GM18907 (cell line): ENCODE measurements at regions not wholly inside any gene's neighbourhood (a gene's known extent, or its start where the extent isn't known, plus 50 kb on each side); places are given as distances from the start of the nearest gene placed in this dataset.
"Not testable (repeated sequence)": the region's sequence is repeated elsewhere in the genome, so short reads cannot be mapped to it uniquely, and the experiment has no call there.

Experiments
- ATAC-seq: cut with Tn5 transposase; IDR thresholded peaks from one replicate; pipeline ENCODE4 v1.9.1; 2021; ENCODE audit warnings: mild to moderate bottlenecking, moderate library complexity; ENCODE audit not compliant: unreplicated experiment

DNA sequence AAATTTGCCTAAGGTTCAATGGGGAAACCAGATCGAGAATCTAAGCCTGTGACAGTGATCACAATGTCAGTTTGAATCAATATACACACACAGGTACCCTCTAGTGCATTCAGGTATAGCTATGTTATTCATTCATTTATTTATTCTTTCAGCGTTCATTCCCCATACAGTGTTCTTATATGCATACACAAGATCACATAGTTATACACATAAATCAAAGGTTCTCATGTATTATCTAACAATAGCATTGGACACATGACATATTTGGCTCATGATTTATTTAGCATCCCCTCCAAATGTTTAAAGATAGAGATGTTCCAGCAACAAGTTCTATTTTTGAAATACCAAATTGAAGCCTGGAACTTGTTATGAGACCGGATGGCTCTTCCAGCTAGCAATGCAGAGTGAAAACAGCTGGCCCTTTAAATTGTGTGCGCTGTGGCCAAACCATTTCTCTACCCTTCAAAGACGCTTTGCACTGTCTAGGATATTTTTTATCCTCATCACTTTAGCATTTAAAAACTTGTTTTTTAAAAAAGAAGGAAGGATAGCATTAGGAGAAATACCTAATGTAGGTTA is 131.0 kb downstream of the ATXN3L start:
- ATAC-seq = no peak

DNA sequence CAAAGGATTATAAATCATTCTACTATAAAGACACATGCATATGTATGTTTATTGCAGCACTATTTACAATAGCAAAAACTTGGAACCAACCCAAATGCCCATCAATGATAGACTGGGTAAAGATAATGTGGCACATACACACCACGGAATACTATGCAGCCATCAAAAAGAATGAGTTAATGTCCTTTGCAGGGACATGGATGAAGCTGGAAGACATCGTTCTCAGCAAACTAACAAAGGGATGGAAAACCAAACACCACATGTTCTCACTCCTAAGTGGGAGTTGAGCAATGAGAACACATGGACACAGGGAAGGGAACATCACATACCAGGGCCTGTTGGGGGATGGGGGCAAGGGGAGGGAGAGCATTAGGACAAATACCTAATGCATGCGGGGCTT is 133.2 kb downstream of the ATXN3L start:
- not testable (repeated sequence) for ATAC-seq

- no peak for ATAC-seq
Observed at GRCh38 chrX:13180807-13181206, 136.4 kb upstream of the FAM9C start.

GRCh38 chrX:13179586-13179985 is 135.2 kb upstream of the FAM9C start:
- no peak for ATAC-seq

- ATAC-seq = no peak
Observed at GRCh38 chrX:13179100-13179499, 134.7 kb upstream of the FAM9C start.

DNA sequence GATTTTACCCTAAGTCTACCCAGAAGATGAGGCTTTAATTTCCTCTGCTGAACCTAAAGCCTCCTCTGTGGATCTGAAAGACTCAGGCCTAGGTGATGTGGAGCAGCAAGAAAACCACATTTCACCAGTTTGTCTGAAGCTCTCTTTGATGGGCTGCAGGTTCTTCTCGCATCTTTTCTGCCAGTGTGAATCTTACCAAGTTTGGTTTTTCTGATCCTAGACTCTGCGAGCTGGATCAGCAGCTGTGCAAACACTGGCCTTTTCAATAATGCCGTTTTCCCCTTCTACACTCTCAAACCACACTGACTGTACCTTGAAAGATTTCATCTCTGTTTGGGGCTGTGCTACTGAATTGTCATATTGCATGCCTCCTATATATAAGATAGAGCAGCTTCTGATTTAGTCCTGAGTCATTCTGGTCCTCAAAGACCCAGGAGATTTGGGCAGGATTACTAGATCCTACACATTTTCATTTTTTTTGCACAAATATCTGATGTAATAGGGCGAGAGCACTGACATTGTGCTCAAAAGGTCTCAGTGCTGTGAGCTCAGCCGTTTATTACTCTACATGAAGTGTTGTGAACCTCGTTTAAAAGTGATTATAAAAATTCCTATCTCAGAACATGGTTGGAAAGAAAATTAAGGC is 133.6 kb upstream of the FAM9C start:
- no peak for ATAC-seq

DNA sequence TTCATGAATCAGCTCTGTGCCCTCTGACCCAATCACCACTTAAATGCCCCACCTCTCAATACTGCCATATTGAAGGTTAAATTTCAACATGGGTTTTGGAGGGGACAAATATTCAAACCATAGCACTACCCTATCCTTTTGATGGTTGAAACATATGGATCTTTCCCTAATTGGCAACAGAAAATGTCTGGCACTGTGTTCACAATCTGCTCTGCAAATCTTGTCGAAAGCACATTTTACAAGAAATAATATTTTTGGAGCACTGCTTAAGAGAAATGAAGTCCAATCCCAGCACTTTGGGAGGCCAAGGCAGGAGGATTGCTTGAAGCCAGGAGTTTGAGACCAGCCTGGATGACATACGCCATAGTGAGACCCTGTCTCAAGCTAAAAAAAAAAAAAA is 130.6 kb upstream of the FAM9C start:
- ATAC-seq = no peak

GRCh38 chrX:13170966-13171558 is 126.6 kb upstream of the FAM9C start:
- ATAC-seq = no peak

DNA sequence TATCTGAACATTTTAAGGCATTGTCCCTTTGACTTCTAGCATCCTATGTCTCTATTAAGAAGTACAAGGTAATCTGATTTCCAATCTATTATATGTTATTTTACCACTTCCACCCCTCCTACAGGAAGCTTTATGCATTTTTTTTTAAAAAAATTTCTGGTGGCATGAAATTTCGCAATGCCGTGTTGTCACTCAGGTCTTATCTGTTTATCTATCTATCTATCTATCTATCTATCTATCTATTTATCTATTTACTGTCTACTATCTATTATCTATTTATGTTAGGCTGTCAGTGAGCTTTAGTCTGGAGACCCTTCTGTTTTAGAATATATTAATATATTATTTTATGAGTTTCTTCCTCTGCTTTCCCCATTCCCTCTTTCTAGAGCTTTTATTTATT is 125.3 kb upstream of the FAM9C start:
- ATAC-seq = no peak

DNA sequence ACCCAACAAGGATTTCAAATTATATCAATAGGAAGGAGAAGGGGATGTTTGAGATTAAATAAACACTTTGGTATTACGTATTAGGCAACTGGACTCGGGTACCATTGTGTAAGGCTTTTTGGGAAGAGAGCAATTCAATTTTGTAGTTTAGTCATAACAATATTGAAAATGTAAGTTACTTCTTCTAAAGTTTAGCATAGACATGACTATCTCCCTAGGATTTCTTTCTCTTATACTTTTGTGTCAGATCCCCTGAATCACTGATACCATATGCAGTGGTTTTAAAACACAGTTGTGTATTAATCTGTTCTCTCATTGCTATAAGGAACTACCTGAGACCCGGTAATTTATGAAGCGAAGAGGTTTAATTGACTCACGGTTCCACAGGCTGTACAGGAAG is 123.8 kb upstream of the FAM9C start:
- ATAC-seq = no peak

DNA sequence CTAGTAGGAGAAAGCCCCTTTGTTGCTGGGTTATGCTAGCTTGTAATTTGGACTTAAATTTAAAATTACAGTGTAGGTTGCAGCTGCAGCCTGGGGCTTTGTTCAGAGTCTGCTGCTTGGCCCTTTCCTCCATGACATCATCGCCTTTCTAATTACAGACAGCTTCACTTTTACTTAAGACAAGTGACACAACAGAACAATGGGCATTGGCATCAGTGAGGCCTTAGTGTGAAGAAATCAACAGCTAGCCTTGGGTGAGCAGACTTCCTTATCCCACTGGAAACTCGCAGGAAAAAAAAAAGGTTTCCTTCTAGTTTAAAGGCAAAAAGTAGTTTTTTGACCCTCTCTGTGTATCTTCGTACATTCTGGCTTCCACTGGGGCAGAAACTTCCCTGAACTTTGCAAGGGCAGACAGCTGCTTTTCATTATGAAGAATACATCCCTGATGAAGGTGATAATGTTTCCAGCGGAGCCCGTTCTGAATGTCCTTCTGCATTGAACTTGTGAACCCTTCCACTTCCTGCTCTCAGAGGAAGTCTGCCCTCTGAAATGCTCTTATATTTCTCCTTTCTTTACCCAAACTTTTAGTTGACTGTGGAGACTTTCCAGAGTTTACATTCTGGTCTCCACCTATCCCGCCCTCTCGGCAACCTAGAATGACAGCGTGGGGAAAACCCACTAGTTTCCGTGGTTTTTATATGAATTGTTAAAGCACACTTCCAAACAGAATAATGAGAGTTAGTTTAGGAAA is 123.2 kb upstream of the FAM9C start:
- no peak for ATAC-seq

DNA sequence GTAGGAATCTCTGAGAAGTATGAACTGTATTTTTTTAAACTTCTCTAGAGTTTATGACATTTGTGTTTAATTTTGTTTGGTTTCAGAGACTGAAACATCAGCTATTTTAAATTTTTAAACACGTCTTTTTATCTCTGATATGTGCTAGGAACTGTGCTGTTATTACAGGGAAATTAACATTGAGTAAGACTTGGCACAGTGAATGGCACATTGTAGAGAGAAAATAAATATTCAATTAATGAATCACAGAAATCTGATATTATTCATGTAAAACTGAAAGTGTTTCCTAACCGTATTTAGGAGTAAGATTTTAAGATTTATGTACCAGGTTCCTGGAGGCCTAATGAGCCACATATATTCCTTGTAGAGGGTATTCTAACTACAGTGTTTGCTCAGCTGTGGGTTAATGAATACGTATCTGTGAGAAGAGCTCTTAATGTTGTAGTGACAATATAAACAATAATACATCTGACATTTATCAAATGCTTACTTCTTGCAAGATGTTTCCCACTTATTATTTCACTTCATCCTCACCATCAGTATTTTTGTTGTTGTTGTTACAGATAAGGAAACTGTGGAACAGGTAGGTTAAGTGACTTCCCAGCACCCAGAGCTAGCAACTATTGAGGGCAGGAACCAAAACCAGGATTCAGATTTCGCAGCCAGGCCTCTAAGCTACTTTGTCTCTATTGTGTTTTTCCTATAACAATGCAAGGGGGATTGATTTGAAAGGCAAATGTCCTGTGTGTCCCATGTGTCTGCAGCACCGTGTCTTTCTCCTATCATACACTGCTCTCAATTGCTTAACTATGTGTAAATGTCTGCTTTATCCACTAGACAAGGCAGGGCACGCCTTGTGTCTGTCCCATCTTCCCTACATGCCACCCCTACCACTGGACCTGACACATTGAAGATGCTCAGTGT is 121.1 kb upstream of the FAM9C start:
- ATAC-seq = no peak

DNA sequence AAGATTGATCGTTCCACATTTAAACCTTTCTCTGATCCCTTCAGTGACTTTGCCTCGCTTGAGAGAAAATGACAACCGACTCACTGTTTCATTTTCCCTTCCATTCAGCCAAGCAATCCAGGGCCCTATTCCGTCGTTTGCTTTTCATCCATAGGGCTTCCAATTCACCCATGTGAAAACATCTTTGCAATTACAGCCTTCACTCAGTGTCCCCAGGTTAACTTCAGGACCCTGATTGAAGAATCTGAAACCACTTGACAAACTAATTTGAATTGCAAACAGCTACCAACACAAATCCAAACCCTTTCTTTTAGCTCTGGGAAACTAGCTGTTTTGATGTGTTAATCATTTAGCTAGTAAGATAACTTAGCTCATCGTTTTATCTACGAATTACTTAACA is 120.2 kb upstream of the FAM9C start:
- no peak for ATAC-seq

GRCh38 chrX:13162772-13163410 is 118.5 kb upstream of the FAM9C start:
- no peak for ATAC-seq

GRCh38 chrX:13159886-13160285 is 115.5 kb upstream of the FAM9C start:
- no peak for ATAC-seq

GRCh38 chrX:13158911-13159310 is 114.5 kb upstream of the FAM9C start:
- ATAC-seq = no peak

DNA sequence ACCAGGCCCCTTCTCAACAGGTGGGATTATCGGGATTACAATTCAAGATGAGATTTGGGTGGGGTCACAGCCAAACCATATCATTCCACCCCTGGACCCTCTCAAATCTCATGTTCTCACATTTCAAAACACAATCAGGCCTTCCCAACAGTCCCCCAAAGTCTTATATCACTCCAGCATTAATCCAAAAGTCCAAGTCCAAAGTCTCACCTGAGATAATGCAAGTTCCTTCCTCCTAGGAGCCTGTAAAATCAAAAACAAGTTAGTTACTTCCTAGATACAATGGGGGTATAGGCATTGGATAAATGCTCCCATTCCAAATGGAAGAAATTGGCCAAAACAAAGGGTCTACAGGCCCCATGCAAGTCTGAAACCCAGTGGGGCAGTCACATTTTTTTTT is 111.1 kb upstream of the FAM9C start:
- ATAC-seq = not testable (repeated sequence)

DNA sequence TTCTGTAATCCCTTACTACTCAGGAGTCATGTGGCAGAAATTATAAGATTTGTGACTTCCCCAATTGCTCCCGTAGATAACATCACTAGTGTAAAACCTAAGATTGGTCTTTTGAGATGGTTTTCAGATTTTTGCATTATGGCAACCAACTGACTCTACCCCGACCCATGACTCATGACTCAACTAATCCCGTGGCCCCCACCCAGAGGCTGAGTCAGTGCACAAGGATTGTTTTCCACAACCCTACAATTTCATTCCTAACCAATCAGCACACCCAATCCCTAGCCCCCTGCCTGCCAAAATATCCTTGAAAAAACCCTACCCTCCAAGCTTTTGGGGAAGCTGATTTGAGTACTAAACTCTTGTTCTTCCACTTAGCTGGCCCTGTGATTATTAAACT is 109.4 kb upstream of the FAM9C start:
- no peak for ATAC-seq

GRCh38 chrX:13152518-13153185 is 108.2 kb upstream of the FAM9C start:
- ATAC-seq = no peak
